ENCODE measurements at regions not wholly inside any gene's neighbourhood (a gene's known extent, or its start where the extent isn't known, plus 50 kb on each side); places are given as distances from the start of the nearest gene placed in this dataset.

DNA sequence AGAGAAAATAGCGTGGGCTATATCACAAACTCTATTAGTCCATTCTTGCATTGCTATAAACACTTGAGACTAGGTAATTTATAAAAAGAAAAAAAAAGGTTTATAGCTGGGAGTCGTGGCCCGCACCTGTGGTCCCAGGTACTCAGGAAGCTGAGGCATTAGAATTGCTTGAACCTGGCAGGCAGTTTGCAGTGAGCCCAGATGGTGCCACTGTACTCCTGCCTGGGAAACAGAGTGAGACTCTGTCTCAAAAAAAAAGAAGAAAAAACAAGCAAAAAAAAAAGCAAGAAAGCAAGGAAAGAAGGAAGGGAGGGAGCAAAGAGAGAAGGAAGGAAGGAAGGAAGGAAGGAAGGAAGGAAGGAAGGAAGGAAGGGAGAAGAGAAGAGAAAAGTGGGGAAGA is 904.2 kb upstream of the EDIL3 start:
- DNase-seq (ENCODE audit: low read depth) = no peak
- H3K4me3 ChIP-seq (replicated peaks; ENCODE audit: low read depth, low read length) = no peak overlapping the region
- TF ChIP-seq, protein P1, sequence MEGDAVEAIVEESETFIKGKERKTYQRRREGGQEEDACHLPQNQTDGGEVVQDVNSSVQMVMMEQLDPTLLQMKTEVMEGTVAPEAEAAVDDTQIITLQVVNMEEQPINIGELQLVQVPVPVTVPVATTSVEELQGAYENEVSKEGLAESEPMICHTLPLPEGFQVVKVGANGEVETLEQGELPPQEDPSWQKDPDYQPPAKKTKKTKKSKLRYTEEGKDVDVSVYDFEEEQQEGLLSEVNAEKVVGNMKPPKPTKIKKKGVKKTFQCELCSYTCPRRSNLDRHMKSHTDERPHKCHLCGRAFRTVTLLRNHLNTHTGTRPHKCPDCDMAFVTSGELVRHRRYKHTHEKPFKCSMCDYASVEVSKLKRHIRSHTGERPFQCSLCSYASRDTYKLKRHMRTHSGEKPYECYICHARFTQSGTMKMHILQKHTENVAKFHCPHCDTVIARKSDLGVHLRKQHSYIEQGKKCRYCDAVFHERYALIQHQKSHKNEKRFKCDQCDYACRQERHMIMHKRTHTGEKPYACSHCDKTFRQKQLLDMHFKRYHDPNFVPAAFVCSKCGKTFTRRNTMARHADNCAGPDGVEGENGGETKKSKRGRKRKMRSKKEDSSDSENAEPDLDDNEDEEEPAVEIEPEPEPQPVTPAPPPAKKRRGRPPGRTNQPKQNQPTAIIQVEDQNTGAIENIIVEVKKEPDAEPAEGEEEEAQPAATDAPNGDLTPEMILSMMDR (IDR thresholded peaks at IDR 0.05; ENCODE audit: low read length, missing control alignments) = no peak

DNA sequence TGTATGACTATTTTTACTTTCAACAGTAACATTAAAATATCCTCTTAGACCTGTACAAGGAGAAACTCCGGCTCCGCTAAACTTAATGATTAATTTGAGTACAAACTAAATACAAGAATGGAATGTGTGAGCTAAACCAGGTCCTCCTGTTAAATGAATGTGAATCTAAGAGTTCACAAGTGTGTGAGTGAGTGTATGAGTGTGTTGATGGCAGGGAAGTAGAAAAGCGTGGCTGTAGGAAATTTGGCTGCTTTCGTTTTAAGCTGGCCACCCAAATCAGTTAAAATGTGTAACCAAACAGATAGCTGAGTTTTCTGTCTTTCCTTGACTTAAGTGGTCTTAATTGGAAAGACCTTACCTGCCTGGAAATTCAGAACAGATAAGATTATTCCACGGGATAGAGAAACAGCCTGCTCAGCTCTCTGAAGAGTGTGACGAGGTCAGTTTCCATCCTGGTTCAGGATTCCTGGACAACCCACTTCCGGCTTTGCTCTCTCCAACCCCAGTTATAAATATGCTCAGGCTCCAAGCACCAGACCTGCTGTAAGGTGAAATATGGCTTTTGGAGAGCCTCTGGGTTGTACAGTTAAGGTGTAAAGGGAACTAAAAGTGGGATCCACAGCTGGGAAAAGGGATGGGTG is 908.6 kb upstream of the EDIL3 start:
- DNase-seq (ENCODE audit: low read depth) = peak; percentile 8
- peak overlapping the region; percentile 43 for H3K4me3 ChIP-seq (replicated peaks; ENCODE audit: low read depth, low read length)
- TF ChIP-seq, protein P1 (IDR thresholded peaks at IDR 0.05; ENCODE audit: low read length, missing control alignments) = no peak

DNA sequence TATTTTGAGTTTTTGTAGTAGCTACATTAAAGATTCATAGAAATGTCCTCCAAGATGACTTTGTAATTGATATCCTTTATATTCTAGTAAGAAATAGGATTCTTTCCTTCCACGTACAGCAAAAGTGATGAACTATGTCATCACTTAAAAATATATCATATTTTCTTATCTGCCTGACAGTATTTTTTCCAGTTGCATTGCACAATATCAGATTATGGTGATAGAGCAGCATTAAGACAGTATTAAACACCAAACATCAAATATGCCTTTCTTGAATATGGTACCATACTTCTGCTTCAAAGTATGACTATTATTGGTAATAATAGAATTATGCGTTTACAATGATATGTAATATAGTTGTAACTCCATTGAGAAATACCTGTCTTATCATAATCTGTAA is 919.8 kb upstream of the EDIL3 start:
- DNase-seq (ENCODE audit: low read depth) = no peak
- TF ChIP-seq, protein P1 (IDR thresholded peaks at IDR 0.05; ENCODE audit: low read length, missing control alignments) = no peak
- H3K4me3 ChIP-seq (replicated peaks; ENCODE audit: low read depth, low read length) = no peak overlapping the region

DNA sequence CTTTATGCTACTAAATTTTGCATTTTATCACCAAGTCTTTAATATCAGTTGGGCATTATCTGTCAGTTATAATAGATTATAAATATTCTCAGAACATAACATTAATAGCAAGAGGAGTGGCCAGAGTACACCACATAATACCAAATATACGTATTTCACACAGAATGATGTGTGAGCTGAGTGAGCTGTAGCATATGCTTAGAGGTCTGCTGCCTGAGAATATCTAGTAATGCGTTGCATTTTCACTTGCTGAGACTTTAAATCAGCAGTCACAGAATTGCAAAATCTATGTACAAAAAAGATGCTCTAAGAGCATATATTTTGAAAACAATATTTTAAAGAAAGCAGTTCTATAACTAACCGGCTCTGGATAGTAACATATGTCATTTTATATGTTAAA is 921.1 kb upstream of the EDIL3 start:
- DNase-seq (ENCODE audit: low read depth) = no peak
- TF ChIP-seq, protein P1 (IDR thresholded peaks at IDR 0.05; ENCODE audit: low read length, missing control alignments) = no peak
- no peak overlapping the region for H3K4me3 ChIP-seq (replicated peaks; ENCODE audit: low read depth, low read length)

DNA sequence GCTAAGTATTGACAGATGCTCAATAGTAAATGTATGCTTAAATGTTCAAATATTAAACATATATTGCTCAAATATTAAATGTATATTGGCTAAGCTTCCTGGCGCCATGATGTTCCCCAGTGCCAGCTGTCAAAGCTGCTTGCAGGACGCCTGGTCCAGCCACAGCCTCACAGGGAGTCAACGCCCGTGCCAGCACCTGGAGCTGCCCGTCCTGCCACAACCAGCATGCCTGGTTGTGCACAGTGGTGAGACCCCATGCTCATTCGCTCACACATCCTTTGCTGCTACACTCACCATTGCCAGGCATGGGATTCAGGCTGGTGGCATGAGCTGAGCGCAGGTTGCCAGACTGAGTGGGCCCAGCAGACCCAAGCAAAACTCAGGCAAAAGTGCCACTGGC is 926.9 kb upstream of the EDIL3 start:
- no peak for DNase-seq (ENCODE audit: low read depth)
- TF ChIP-seq, protein P1 (IDR thresholded peaks at IDR 0.05; ENCODE audit: low read length, missing control alignments) = no peak
- no peak overlapping the region for H3K4me3 ChIP-seq (replicated peaks; ENCODE audit: low read depth, low read length)

DNA sequence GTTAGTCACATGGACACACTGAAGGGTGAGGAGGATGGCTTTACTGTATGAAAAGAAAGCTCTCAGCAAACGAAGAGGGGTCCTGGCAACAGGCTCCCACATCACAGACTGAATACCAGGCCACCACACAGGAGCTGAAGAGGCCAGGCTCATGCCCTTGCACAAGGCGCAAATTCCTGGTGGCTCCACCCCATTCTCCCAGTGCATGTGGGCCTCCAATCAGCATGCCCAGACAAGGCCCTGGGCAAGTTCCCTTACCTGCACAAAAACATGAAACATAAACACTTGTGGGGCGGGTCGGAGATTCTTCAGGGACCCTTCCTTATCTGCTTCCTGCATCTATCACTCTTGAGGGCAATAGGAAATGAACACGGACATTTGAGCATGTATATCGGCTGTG is 935.8 kb upstream of the EDIL3 start:
- H3K4me3 ChIP-seq (replicated peaks; ENCODE audit: low read depth, low read length) = no peak overlapping the region
- TF ChIP-seq, protein P1 (IDR thresholded peaks at IDR 0.05; ENCODE audit: low read length, missing control alignments) = no peak
- DNase-seq (ENCODE audit: low read depth) = no peak

DNA sequence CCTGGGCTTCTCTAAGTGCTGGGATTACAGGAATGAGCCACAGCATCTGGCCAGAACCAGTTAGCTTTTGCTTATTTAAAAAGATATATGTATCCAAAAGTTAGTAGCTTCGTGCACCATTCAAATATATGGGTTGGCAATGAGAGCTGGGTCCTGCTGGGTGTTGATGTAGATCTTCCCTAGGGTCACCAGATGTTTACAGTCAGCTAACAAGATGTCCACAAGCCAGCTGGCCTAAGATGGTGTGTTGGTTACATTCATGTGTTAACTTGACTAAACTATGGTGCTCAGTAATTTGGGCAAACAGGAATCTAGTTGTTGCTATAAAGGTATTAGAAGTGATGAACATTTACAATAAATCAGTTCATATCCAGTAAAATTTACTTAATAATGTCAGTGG is 948.6 kb upstream of the EDIL3 start:
- TF ChIP-seq, protein P1 (IDR thresholded peaks at IDR 0.05; ENCODE audit: low read length, missing control alignments) = no peak

More for the DNA sequence above, 948.6 kb upstream of the EDIL3 start:
- H3K4me3 ChIP-seq (replicated peaks; ENCODE audit: low read depth, low read length) = no peak overlapping the region
- no peak for DNase-seq (ENCODE audit: low read depth)
